RPMI8226 (cell line): ENCODE measurements at regions not wholly inside any gene's neighbourhood (a gene's known extent, or its start where the extent isn't known, plus 50 kb on each side); places are given as distances from the start of the nearest gene placed in this dataset.

Experiments used
- DNase-seq: peaks from one replicate; pipeline ENCODE4 v3.0.0-alpha.2; 2015

- no peak for DNase-seq
Observed at GRCh38 chr22:22035771-22036314, 53.3 kb upstream of the TOP3B start.

- DNase-seq: no peak
Observed at GRCh38 chr22:22035203-22035602, 52.6 kb upstream of the TOP3B start.

GRCh38 chr22:22034469-22035132, 52.0 kb upstream of the TOP3B start:
- no peak for DNase-seq

- no peak for DNase-seq
Observed at GRCh38 chr22:22033803-22034468, 51.3 kb upstream of the TOP3B start.

GRCh38 chr22:22032906-22033802, 50.6 kb upstream of the TOP3B start:
- no peak for DNase-seq

- DNase-seq: no peak
Observed at GRCh38 chr22:22032099-22032905, 49.7 kb upstream of the TOP3B start.
